ENCODE measurements at regions not wholly inside any gene's neighbourhood (a gene's known extent, or its start where the extent isn't known, plus 50 kb on each side); places are given as distances from the start of the nearest gene placed in this dataset.

- TF ChIP-seq CTCF (conservative IDR thresholded peaks at IDR 0.05; ENCODE audit: low read depth in 2 of 2) (no peak), CREB1 (CRISPR knock-in tag; IDR thresholded peaks at IDR 0.05; ENCODE audit: low read depth) (no peak), ZNF462 (CRISPR knock-in tag; IDR thresholded peaks at IDR 0.05) (no peak), REST (IDR thresholded peaks at IDR 0.05; ENCODE audit: unreplicated experiment) (no peak), POLR2AphosphoS5 (IDR thresholded peaks at IDR 0.05; ENCODE audit: low read depth) (no peak), NANOG (IDR thresholded peaks at IDR 0.05; ENCODE audit: borderline replicate concordance) (no peak), STAT1 (IDR thresholded peaks at IDR 0.05; ENCODE audit: unreplicated experiment) (no peak), EZH2 (IDR thresholded peaks at IDR 0.05; ENCODE audit: low read depth, unreplicated experiment) (no peak), JUNB (IDR thresholded peaks at IDR 0.05; ENCODE audit: unreplicated experiment) (no peak), ETS1 (IDR thresholded peaks at IDR 0.05) (no peak), ZNF331 (CRISPR knock-in tag; IDR thresholded peaks at IDR 0.05; ENCODE audit: low read depth) (no peak)
Observed at GRCh38 chr13:23506071-23506806, 64.0 kb upstream of the TNFRSF19 start.

Data from GM23338 (cell line).